Epithelial cell of proximal tubule (primary cell): ENCODE measurements at regions not wholly inside any gene's neighbourhood (a gene's known extent, or its start where the extent isn't known, plus 50 kb on each side); places are given as distances from the start of the nearest gene placed in this dataset.

Experiments used
- DNase-seq: peaks from one replicate; pipeline ENCODE4 v3.0.0-alpha.2; 2011; ENCODE audit warnings: low read depth
- H3K4me3 ChIP-seq: 2 replicates; pipeline ENCODE4 v1.5.1; 2011; ENCODE audit warnings: low read depth, mild to moderate bottlenecking, low read length
- TF ChIP-seq, protein P1 (sequence below): conservative IDR thresholded peaks from 2 replicates; pipeline ENCODE4 v1.5.1; 2012; ENCODE audit warnings: low read depth, mild to moderate bottlenecking, low read length

DNA sequence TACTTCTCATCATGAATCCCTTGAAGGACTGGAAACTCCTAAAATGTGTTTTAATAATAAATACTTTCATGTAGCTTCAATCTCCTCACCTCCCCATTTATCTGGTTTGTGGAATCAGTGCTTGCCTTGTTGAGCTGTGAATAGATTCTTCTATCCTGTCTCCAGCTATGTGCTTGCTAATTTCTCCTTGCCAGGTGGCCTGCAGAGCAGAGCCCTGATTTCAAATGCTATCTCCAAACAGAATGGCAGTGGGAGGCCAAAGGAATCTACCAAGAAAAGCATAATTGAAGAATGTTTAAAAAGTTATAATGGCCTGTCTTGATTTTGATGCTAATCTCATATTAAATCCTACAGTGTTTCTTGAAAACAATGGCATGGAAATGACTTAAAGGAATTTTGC lies 309.3 kb upstream of the CHORDC1 start:
- no peak for DNase-seq
- TF ChIP-seq, protein P1, sequence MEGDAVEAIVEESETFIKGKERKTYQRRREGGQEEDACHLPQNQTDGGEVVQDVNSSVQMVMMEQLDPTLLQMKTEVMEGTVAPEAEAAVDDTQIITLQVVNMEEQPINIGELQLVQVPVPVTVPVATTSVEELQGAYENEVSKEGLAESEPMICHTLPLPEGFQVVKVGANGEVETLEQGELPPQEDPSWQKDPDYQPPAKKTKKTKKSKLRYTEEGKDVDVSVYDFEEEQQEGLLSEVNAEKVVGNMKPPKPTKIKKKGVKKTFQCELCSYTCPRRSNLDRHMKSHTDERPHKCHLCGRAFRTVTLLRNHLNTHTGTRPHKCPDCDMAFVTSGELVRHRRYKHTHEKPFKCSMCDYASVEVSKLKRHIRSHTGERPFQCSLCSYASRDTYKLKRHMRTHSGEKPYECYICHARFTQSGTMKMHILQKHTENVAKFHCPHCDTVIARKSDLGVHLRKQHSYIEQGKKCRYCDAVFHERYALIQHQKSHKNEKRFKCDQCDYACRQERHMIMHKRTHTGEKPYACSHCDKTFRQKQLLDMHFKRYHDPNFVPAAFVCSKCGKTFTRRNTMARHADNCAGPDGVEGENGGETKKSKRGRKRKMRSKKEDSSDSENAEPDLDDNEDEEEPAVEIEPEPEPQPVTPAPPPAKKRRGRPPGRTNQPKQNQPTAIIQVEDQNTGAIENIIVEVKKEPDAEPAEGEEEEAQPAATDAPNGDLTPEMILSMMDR = no peak
- H3K4me3 ChIP-seq = no peak overlapping the region

DNA sequence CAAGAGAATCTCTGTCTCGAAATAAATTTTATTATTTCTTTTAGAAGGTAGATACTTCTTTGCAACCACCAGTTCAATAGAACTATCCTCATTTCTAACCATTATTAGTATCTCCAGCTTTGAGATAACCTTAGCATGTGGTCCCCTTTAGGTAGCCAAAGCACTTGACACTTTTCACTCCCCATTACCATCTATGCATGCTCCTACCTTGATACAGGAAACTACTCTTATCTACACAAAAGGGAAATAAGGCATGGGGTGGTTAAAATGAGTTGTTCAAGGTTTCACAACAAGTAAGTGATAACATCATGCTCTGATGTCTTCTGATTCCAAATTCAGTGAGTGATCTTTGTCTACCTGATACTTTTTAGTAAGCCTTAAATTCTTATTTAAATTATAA lies 308.2 kb upstream of the CHORDC1 start:
- no peak for DNase-seq
- TF ChIP-seq, protein P1 = no peak
- no peak overlapping the region for H3K4me3 ChIP-seq

DNA sequence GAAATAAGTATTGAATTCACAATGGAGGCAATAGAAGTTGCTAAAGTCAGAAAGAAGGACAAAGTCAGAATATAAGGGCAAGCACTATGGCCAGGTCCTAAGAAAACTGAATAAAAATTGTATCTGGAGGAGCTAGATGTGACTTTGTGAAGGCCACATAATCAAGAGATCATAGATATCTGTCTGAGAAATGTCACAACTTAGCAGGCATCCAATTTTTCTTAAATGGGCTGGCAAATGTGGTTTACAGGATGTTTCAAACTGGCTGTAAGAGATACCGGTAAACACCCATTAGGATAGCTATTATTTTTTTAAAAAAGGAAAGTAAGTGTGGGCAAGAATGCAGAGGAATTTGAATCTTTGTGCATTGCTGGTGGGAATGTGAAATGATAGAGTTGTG lies 303.1 kb upstream of the CHORDC1 start:
- no peak for DNase-seq
- TF ChIP-seq, protein P1 = no peak
- H3K4me3 ChIP-seq = no peak overlapping the region

DNA sequence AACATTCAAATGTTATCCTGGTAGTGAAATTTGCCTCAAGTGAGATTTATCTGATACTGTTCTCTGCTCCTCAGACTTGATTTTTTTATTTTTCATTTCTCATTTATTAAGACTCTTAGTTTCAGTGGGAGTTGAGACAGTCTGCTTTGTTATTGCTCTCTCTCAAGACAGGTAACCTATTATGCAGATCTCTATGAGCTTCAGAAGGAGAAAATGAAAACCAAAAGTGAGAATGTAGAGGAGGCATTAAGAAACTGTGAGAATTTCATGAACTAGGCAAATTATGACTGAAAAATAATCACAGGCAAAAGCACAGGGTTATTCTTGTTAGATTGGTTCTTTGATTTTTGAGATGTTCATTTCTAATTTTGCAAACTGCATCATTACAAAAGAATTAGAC lies 290.0 kb upstream of the CHORDC1 start:
- no peak overlapping the region for H3K4me3 ChIP-seq

DNA sequence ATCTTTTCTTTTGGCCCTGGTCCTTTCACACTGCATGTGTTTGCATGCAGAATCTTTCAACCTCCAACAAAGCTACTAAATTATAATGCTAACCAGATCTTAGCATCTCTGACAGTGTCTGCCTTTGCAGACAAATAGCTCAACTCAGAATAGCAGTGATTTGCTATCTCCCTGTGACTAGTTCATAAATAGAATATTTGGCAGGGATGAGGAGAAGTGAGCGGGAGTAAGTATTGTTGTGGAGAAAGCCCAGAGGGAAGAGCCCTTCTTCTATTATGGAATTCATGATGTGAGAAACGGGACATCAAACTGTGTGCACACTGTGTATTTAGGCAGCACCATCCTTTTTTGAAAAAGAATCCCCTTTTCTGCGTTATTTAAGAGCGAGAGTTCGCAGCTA lies 288.0 kb upstream of the CHORDC1 start:
- TF ChIP-seq, protein P1 = no peak
- H3K4me3 ChIP-seq = no peak overlapping the region
- no peak for DNase-seq

More for the DNA sequence above, 290.0 kb upstream of the CHORDC1 start:
- DNase-seq = no peak
- TF ChIP-seq, protein P1 = no peak

DNA sequence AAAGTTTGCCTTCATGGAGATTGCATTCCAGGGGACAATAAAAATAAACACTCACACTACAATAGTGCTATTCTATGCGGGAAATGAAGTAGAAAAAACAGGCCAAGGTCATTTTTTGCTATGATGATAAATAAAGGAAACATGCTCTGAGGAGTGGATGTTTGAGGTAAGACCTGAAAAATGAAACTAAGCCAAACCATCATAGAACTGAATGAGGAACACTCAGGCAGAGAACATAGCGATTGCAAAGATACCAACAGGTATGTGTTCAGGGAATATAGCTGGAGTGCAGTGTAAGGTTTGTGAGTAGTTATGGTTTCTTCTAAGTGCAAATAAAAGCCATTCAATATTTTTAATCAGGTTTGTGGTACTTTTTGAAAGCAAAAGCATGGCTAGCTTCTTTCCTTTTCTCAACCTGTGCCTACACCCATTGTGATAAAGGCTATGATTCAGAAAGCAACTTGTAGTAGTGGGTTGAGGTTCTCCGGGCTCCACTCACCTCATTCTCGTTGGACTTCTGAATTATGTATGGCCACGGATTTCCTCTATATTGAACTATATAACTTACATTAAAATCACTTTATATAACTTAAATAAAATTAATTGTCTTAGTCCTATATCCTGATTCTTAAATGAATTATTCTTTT lies 278.2 kb upstream of the CHORDC1 start:
- TF ChIP-seq, protein P1 = no peak
- H3K4me3 ChIP-seq = no peak overlapping the region
- no peak for DNase-seq

DNA sequence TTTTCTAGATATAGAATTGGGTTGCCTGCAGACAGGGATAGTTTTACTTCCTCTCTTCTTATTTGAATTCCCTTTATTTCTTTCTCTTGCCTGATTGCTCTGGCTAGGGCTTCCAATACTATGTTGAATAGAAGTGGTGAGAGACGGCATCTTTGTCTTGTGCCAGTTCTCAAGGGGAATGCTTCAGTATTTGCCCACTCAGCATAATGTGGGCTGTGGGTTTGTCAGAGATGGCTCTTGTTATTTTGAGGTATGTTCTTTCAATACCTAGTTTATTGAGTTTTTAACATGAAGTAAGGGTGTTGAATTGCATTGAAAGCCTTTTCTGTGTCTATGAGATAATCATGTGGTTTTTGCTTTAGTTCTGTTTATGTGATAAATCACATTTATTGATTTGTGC lies 273.9 kb upstream of the CHORDC1 start:
- TF ChIP-seq, protein P1 = no peak
- no peak overlapping the region for H3K4me3 ChIP-seq
- no peak for DNase-seq
